ENCODE measurements at regions not wholly inside any gene's neighbourhood (a gene's known extent, or its start where the extent isn't known, plus 50 kb on each side); places are given as distances from the start of the nearest gene placed in this dataset.

GRCh38 chr16:5647051-5647450 is 549.5 kb upstream of the EEF2KMT start:
- H3K9ac ChIP-seq (ENCODE audit: low read length) = no peak overlapping the region

GRCh38 chr16:5643855-5644531 is 546.4 kb upstream of the EEF2KMT start:
- no peaks in the 10 kb centered on the region for H3K4me1 ChIP-seq (ENCODE audit: insufficient read depth, low read length)
- no peak overlapping the region for H3K4me3 ChIP-seq (ENCODE audit: low read length)
- H3K36me3 ChIP-seq (ENCODE audit: low read depth, low read length) = no peaks in the 10 kb centered on the region
- no TSS peak for BruUV-seq (replicated peaks)
- no peak overlapping the region for H3K9ac ChIP-seq (ENCODE audit: low read length)
- no peaks in the 10 kb centered on the region for H3F3A ChIP-seq (ENCODE audit: low read length, unreplicated experiment)
- H3K9me3 ChIP-seq (ENCODE audit: low read length) = no peaks in the 10 kb centered on the region
- H3K27ac ChIP-seq (ENCODE audit: low read length) = no peak overlapping the region
- CTCF ChIA-PET = no interaction called here
- ATAC-seq (no peak), DNase-seq (no peak)
- no peak overlapping the region for H2AFZ ChIP-seq (ENCODE audit: low read length)
- no peaks in the 10 kb centered on the region for H4K20me1 ChIP-seq (ENCODE audit: low read length)
- H3K9me2 ChIP-seq (replicated peaks; ENCODE audit: low read length) = no peaks in the 10 kb centered on the region
- no peaks in the 10 kb centered on the region for H3K27me3 ChIP-seq (ENCODE audit: low read length)
- no peak for TF ChIP-seq EZH2phosphoT487 (IDR thresholded peaks at IDR 0.05; ENCODE audit: borderline replicate concordance, low read length)
- TF ChIP-seq CTCF (conservative IDR thresholded peaks at IDR 0.05; ENCODE audit: low read depth, low read length) = no peak
- no peak for TF ChIP-seq EZH2 (IDR thresholded peaks at IDR 0.05; ENCODE audit: low read length, unreplicated experiment)
- no peak overlapping the region for H3K4me2 ChIP-seq (ENCODE audit: low read length)
- intact Hi-C loops (cut with micrococcal nuclease) = no loop called here
- no peaks in the 10 kb centered on the region for H3K79me2 ChIP-seq (ENCODE audit: low read length)
- POLR2A ChIA-PET (ENCODE audit: unreplicated experiment) = no interaction called here

More at GRCh38 chr16:5647051-5647450, 549.5 kb upstream of the EEF2KMT start:
- H3K36me3 ChIP-seq (ENCODE audit: low read depth, low read length) = no peaks in the 10 kb centered on the region
- no TSS peak for BruUV-seq (replicated peaks)
- CTCF ChIA-PET = no interaction called here
- no peak overlapping the region for H3K4me3 ChIP-seq (ENCODE audit: low read length)
- H3K9me3 ChIP-seq (ENCODE audit: low read length) = no peaks in the 10 kb centered on the region
- no peaks in the 10 kb centered on the region for H3K27me3 ChIP-seq (ENCODE audit: low read length)
- POLR2A ChIA-PET (ENCODE audit: unreplicated experiment) = no interaction called here
- H4K20me1 ChIP-seq (ENCODE audit: low read length) = no peaks in the 10 kb centered on the region
- no peaks in the 10 kb centered on the region for H3K9me2 ChIP-seq (replicated peaks; ENCODE audit: low read length)
- H3F3A ChIP-seq (ENCODE audit: low read length, unreplicated experiment) = no peaks in the 10 kb centered on the region
- no peak overlapping the region for H2AFZ ChIP-seq (ENCODE audit: low read length)
- H3K27ac ChIP-seq (ENCODE audit: low read length) = no peak overlapping the region
- no peak for ATAC-seq
- intact Hi-C loops (cut with micrococcal nuclease) = no loop called here
- no peak for TF ChIP-seq EZH2 (IDR thresholded peaks at IDR 0.05; ENCODE audit: low read length, unreplicated experiment)
- TF ChIP-seq CTCF (conservative IDR thresholded peaks at IDR 0.05; ENCODE audit: low read depth, low read length) = no peak
- no peak for TF ChIP-seq EZH2phosphoT487 (IDR thresholded peaks at IDR 0.05; ENCODE audit: borderline replicate concordance, low read length)
- no peak for DNase-seq
- no peaks in the 10 kb centered on the region for H3K4me1 ChIP-seq (ENCODE audit: insufficient read depth, low read length)
- H3K79me2 ChIP-seq (ENCODE audit: low read length) = no peaks in the 10 kb centered on the region
- no peak overlapping the region for H3K4me2 ChIP-seq (ENCODE audit: low read length)

- no peak overlapping the region for H3K9ac ChIP-seq (ENCODE audit: low read length)
- no TSS peak for BruUV-seq (replicated peaks)
- no peaks in the 10 kb centered on the region for H3F3A ChIP-seq (ENCODE audit: low read length, unreplicated experiment)
- H3K79me2 ChIP-seq (ENCODE audit: low read length) = no peaks in the 10 kb centered on the region
- intact Hi-C loops (cut with micrococcal nuclease) = no loop called here
- ChIA-PET POLR2A (ENCODE audit: unreplicated experiment) (no interaction called here), CTCF (no interaction called here)
- no peak overlapping the region for H2AFZ ChIP-seq (ENCODE audit: low read length)
- no peaks in the 10 kb centered on the region for H3K27me3 ChIP-seq (ENCODE audit: low read length)
- no peaks in the 10 kb centered on the region for H3K36me3 ChIP-seq (ENCODE audit: low read depth, low read length)
- H4K20me1 ChIP-seq (ENCODE audit: low read length) = no peaks in the 10 kb centered on the region
- no peak overlapping the region for H3K4me2 ChIP-seq (ENCODE audit: low read length)
- H3K9me3 ChIP-seq (ENCODE audit: low read length) = no peaks in the 10 kb centered on the region
- ATAC-seq (no peak), DNase-seq (no peak)
- no peaks in the 10 kb centered on the region for H3K4me1 ChIP-seq (ENCODE audit: insufficient read depth, low read length)
- H3K4me3 ChIP-seq (ENCODE audit: low read length) = no peak overlapping the region
- no peaks in the 10 kb centered on the region for H3K9me2 ChIP-seq (replicated peaks; ENCODE audit: low read length)
- TF ChIP-seq EZH2 (IDR thresholded peaks at IDR 0.05; ENCODE audit: low read length, unreplicated experiment) (no peak), EZH2phosphoT487 (IDR thresholded peaks at IDR 0.05; ENCODE audit: borderline replicate concordance, low read length) (no peak), CTCF (conservative IDR thresholded peaks at IDR 0.05; ENCODE audit: low read depth, low read length) (no peak)
- H3K27ac ChIP-seq (ENCODE audit: low read length) = no peak overlapping the region
Observed at GRCh38 chr16:5642436-5642835, 544.8 kb upstream of the EEF2KMT start.
